Cardiac muscle cell (in vitro differentiated cells and primary cell): ENCODE measurements at regions not wholly inside any gene's neighbourhood (a gene's known extent, or its start where the extent isn't known, plus 50 kb on each side); places are given as distances from the start of the nearest gene placed in this dataset.

Experiments used
- DNase-seq, 2 donors: peaks; one replicate each; pipeline versions ENCODE4 v3.0.0 to v3.0.0-alpha.2; 2010 to 2017; ENCODE audit warnings: low read depth in 1 of 2, low spot score in 1 of 2
- H3K27ac ChIP-seq: fragments of 200-600 bp; sonication (generic); 2 replicates; pipeline ENCODE4 v1.5.1; 2016
- H3K27me3 ChIP-seq: fragments of 200-600 bp; sonication (generic); 2 replicates; pipeline ENCODE4 v1.6.0; 2016; ENCODE audit warnings: control low read depth
- H3K36me3 ChIP-seq: fragments of 200-600 bp; sonication (generic); 2 replicates; pipeline ENCODE4 v1.5.1; 2016; ENCODE audit warnings: control low read depth
- H3K4me1 ChIP-seq: fragments of 200-600 bp; sonication (generic); 2 replicates; pipeline ENCODE4 v1.8.1; 2017; ENCODE audit warnings: low read depth, mild to moderate bottlenecking, mixed run types
- H3K4me3 ChIP-seq: fragments of 200-600 bp; sonication (generic); 2 replicates; pipeline ENCODE4 v1.5.1; 2016; ENCODE audit warnings: mild to moderate bottlenecking
- H3K9me3 ChIP-seq: fragments of 200-600 bp; sonication (generic); 2 replicates; pipeline ENCODE4 v1.5.1; 2017; ENCODE audit warnings: low read depth, mild to moderate bottlenecking, control low read depth
- CTCF ChIP-seq: IDR thresholded peaks from 2 replicates; pipeline ENCODE4 v1.5.1; 2012; ENCODE audit warnings: low read depth, mild to moderate bottlenecking, low read length

GRCh38 chr12:84785951-84786350 lies 126.6 kb downstream of the SLC6A15 start:
- no peaks in the 10 kb centered on the region for H3K27me3 ChIP-seq
- peak in 1 of 2 donors; percentile 9 for DNase-seq
- H3K9me3 ChIP-seq, result no peaks in the 10 kb centered on the region
- H3K27ac ChIP-seq, result peak overlapping the region; percentile 87
- H3K4me3 ChIP-seq, result no peak overlapping the region
- H3K36me3 ChIP-seq, result no peaks in the 10 kb centered on the region
- TF ChIP-seq CTCF, result no peak
- peaks cover 19% of the 10 kb centered on the region for H3K4me1 ChIP-seq

DNA sequence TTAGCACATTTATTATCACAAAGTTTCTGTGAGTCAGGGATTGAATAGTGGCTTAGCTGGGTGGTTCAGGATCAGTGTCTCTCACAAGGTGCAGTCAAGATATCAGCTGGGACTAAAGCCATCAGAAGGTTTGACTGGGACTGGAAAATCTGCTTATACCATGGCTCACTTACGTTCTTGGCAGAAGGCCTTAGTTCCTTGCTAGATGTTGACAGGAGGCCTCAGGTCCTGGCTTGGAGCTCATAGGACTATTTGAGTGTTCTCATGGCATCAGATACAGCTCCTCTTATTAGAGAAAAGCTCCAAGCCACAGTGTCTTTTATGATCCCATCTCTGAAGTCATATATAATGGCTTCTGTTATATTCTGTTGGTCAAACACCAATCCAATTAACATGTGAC lies 127.3 kb downstream of the SLC6A15 start:
- no peak for TF ChIP-seq CTCF
- peak overlapping the region; percentile 87 for H3K27ac ChIP-seq
- H3K27me3 ChIP-seq, result no peaks in the 10 kb centered on the region
- H3K4me1 ChIP-seq, result peaks cover 19% of the 10 kb centered on the region
- no peak overlapping the region for H3K4me3 ChIP-seq
- peak in 1 of 2 donors; percentile 34 for DNase-seq
- H3K9me3 ChIP-seq, result no peaks in the 10 kb centered on the region
- H3K36me3 ChIP-seq, result no peaks in the 10 kb centered on the region

DNA sequence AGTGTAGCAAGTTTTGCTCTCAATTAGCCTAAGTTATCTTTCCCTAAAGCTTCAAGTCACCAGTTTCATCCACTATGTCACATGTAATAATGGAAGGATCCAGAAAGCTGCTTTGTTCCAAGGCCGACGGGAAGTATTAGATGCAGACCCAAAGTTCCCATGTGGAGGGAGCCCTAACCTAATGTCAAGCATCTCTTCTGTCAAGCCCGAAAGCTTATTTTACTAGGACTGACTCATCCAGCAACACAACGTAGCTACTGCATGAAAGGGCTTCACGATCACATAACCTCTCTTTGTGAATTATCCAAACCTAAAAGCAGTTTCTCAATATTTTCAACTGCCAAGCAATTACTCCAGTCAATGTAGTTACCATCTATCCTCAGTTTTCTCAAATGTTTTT lies 133.4 kb downstream of the SLC6A15 start:
- no peaks in the 10 kb centered on the region for H3K9me3 ChIP-seq
- TF ChIP-seq CTCF, result no peak
- no peaks in the 10 kb centered on the region for H3K4me1 ChIP-seq

DNA sequence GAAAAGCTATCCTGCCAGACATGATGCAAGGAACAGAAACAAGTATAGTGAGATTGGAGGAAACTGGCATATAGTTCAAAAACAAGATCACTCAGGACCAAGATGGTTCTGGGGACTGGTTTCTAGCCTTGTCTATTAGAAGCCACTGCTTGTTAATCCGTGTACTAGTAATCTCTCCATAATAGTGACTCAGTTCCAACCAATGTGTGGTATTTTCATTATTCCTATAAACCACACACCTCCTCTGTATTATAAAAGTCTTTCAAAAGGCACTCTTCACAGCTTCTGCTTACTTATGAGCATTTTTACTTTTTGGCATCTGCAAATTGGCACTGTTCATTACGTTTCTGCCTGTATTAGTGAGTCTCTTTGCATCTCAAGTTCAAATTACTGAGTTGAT lies 140.3 kb downstream of the SLC6A15 start:
- DNase-seq, result no peak
- Histone ChIP-seq H3K27ac (no peak overlapping the region), H3K4me1 (no peaks in the 10 kb centered on the region), H3K27me3 (no peaks in the 10 kb centered on the region), H3K4me3 (no peak overlapping the region), H3K9me3 (no peaks in the 10 kb centered on the region), H3K36me3 (no peaks in the 10 kb centered on the region)
- TF ChIP-seq CTCF, result no peak

More for the DNA sequence above, 133.4 kb downstream of the SLC6A15 start:
- H3K27me3 ChIP-seq, result no peaks in the 10 kb centered on the region
- no peak overlapping the region for H3K27ac ChIP-seq
- DNase-seq, result no peak
- H3K36me3 ChIP-seq, result no peaks in the 10 kb centered on the region
- no peak overlapping the region for H3K4me3 ChIP-seq

DNA sequence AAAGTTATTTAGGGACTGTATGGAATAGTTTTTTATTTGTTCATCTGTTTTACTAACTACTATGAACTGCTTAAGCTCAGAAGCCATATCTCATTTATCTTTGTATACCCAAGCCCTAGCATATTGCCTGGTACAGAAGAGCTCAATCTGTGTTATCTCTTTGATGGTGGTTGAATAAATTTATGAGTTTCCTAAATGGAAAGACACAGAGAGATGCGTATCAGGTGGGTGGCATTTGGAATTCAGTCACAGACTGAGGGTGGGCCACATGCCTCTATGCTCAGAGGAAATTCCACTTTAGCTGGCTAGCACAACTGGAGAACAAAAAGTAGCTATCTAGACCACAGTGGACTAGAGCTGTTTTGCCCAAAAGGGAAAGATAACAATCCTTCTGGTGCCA lies 145.5 kb downstream of the SLC6A15 start:
- no peak for TF ChIP-seq CTCF
- Histone ChIP-seq H3K36me3 (no peaks in the 10 kb centered on the region), H3K4me3 (no peak overlapping the region), H3K4me1 (no peaks in the 10 kb centered on the region), H3K27ac (no peak overlapping the region), H3K27me3 (no peaks in the 10 kb centered on the region), H3K9me3 (no peaks in the 10 kb centered on the region)
- no peak for DNase-seq

GRCh38 chr12:84766375-84766774 lies 146.2 kb downstream of the SLC6A15 start:
- Histone ChIP-seq H3K4me1 (no peaks in the 10 kb centered on the region), H3K27ac (no peak overlapping the region), H3K27me3 (no peaks in the 10 kb centered on the region), H3K36me3 (no peaks in the 10 kb centered on the region), H3K9me3 (no peaks in the 10 kb centered on the region), H3K4me3 (no peak overlapping the region)
- DNase-seq, result no peak
- no peak for TF ChIP-seq CTCF
